GM23248 (cell line): ENCODE measurements at regions not wholly inside any gene's neighbourhood (a gene's known extent, or its start where the extent isn't known, plus 50 kb on each side); places are given as distances from the start of the nearest gene placed in this dataset.

ENCODE experiments used
- DNase-seq: peaks from one replicate; pipeline ENCODE4 v3.0.0-alpha.2; 2015
- H2AFZ ChIP-seq: fragments of 200-600 bp; sonication (generic); 2 replicates; pipeline ENCODE4 v1.6.1; 2016; ENCODE audit warnings: antibody characterized with exemption
- H3F3A ChIP-seq: fragments of 200-600 bp; sonication (generic); 2 replicates; pipeline ENCODE4 v1.6.1; 2016; ENCODE audit warnings: mild to moderate bottlenecking, antibody characterized with exemption, mixed run types; ENCODE audit not compliant: insufficient read depth
- H3K27ac ChIP-seq: fragments of 200-600 bp; sonication (generic); 2 replicates; pipeline ENCODE4 v1.5.1; 2016; ENCODE audit warnings: mild to moderate bottlenecking
- H3K27me3 ChIP-seq: fragments of 200-600 bp; sonication (generic); replicated peaks from 2 replicates; pipeline ENCODE4 v1.6.1; 2016; ENCODE audit warnings: mild to moderate bottlenecking; ENCODE audit not compliant: insufficient read depth
- H3K36me3 ChIP-seq: fragments of 200-600 bp; sonication (generic); 2 replicates; pipeline ENCODE4 v1.6.1; 2016; ENCODE audit warnings: low read depth, mild to moderate bottlenecking
- H3K4me1 ChIP-seq: fragments of 200-600 bp; sonication (generic); 2 replicates; pipeline ENCODE4 v1.6.1; 2016; ENCODE audit warnings: mild to moderate bottlenecking; ENCODE audit not compliant: insufficient read depth
- H3K4me2 ChIP-seq: fragments of 200-600 bp; sonication (generic); one replicate; pipeline ENCODE4 v1.6.1; 2016; ENCODE audit warnings: mild to moderate bottlenecking; ENCODE audit not compliant: unreplicated experiment
- H3K4me3 ChIP-seq: fragments of 200-600 bp; sonication (generic); 2 replicates; pipeline ENCODE4 v1.5.1; 2016; ENCODE audit warnings: mild to moderate bottlenecking
- H3K79me2 ChIP-seq: fragments of 200-600 bp; sonication (generic); 2 replicates; pipeline ENCODE4 v1.6.1; 2016; ENCODE audit warnings: mild to moderate bottlenecking; ENCODE audit not compliant: insufficient read depth
- H3K9ac ChIP-seq: fragments of 200-600 bp; sonication (generic); 2 replicates; pipeline ENCODE4 v1.6.1; 2016; ENCODE audit warnings: mild to moderate bottlenecking
- H3K9me2 ChIP-seq: fragments of 200-600 bp; sonication (generic); 2 replicates; pipeline ENCODE4 v1.6.1; 2016; ENCODE audit warnings: mixed run types, mild to moderate bottlenecking, moderate library complexity; ENCODE audit not compliant: insufficient read depth
- H3K9me3 ChIP-seq: fragments of 200-600 bp; sonication (generic); one replicate; pipeline ENCODE4 v1.6.1; 2017; ENCODE audit warnings: low read depth
- H4K20me1 ChIP-seq: fragments of 200-600 bp; sonication (generic); 2 replicates; pipeline ENCODE4 v1.6.0; 2016; ENCODE audit not compliant: insufficient read depth
- EZH2 ChIP-seq: fragments of 200-600 bp; sonication (generic); IDR thresholded peaks from 2 replicates; pipeline ENCODE4 v1.6.1; 2018; ENCODE audit warnings: antibody characterized with exemption, mild to moderate bottlenecking; ENCODE audit not compliant: insufficient read depth, poor library complexity, severe bottlenecking
- EZH2phosphoT487 ChIP-seq: fragments of 200-600 bp; sonication (generic); IDR thresholded peaks from 2 replicates; pipeline ENCODE4 v1.6.1; 2018; ENCODE audit warnings: antibody characterized with exemption, moderate library complexity, mild to moderate bottlenecking, low read depth; ENCODE audit not compliant: insufficient read depth
- WGBS, 2 experiments: methylation state at CpG; one replicate each; pipeline ENCODE4 v1.1.6; 2015 to 2017; ENCODE audit warnings: low lambda C conversion rate in 2 of 2, low coverage in 1 of 2; ENCODE audit errors: missing lambda C conversion rate in 2 of 2; 5-methylcytosine and 5-hydroxymethylcytosine counted together
- in situ Hi-C: fragments of 300-500 bp; cut with MboI; formaldehyde crosslinking; loops from 2 replicates; pipeline ENCODE4 v1.15.0; 2020

- H3K27me3 ChIP-seq: no peaks in the 10 kb centered on the region
- H3K79me2 ChIP-seq: no peaks in the 10 kb centered on the region
- WGBS, 2 experiments: 41 to 44% methylated on average over 2 of the region's 2 CpGs
- H2AFZ ChIP-seq: no peak overlapping the region
- no peak overlapping the region for H3K27ac ChIP-seq
- H3K9me3 ChIP-seq: no peaks in the 10 kb centered on the region
- no peaks in the 10 kb centered on the region for H3K4me1 ChIP-seq
- no peak for TF ChIP-seq EZH2
- no peaks in the 10 kb centered on the region for H3K36me3 ChIP-seq
- no peak overlapping the region for H3K4me3 ChIP-seq
- no peaks in the 10 kb centered on the region for H3F3A ChIP-seq
- no peak overlapping the region for H3K9ac ChIP-seq
- in situ Hi-C loops: no loop called here
- H3K9me2 ChIP-seq: no peaks in the 10 kb centered on the region
- H3K4me2 ChIP-seq: no peak overlapping the region
- no peaks in the 10 kb centered on the region for H4K20me1 ChIP-seq
- no peak for DNase-seq
Measured at GRCh38 chr7:19482628-19483027, 226.2 kb downstream of the POLR1F start.

DNA sequence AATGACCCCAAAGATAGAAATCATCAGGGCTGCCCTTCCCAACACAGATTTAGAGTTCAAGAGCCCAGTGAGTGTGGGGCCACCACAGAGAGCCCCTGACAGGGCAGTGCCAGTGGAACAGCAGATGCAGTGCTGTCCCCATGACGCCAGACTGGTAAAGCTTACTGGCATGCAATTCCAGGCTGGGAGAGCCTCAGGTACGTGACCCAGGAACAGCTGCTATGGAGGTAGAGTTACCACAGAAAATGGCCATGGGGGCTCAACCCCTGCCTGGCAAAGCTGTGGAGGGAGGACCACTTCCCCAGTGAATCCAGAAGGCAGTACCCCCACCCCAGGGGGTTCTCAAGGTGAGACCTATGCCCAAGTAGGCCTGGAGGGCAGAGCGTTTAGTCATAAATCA is 228.5 kb downstream of the POLR1F start:
- no peak for DNase-seq
- Histone ChIP-seq H3K4me3 (no peak overlapping the region), H3K27me3 (no peaks in the 10 kb centered on the region), H3K36me3 (no peaks in the 10 kb centered on the region), H4K20me1 (no peaks in the 10 kb centered on the region), H3F3A (no peaks in the 10 kb centered on the region), H3K79me2 (no peaks in the 10 kb centered on the region), H3K9ac (no peak overlapping the region), H3K27ac (no peak overlapping the region), H3K4me1 (no peaks in the 10 kb centered on the region), H3K9me3 (no peaks in the 10 kb centered on the region), H3K9me2 (no peaks in the 10 kb centered on the region), H2AFZ (no peak overlapping the region), H3K4me2 (no peak overlapping the region)
- in situ Hi-C loops: no loop called here
- WGBS, 2 experiments: 56 to 58% methylated on average over 3 of the region's 3 CpGs
- TF ChIP-seq EZH2phosphoT487 (no peak), EZH2 (no peak)

DNA sequence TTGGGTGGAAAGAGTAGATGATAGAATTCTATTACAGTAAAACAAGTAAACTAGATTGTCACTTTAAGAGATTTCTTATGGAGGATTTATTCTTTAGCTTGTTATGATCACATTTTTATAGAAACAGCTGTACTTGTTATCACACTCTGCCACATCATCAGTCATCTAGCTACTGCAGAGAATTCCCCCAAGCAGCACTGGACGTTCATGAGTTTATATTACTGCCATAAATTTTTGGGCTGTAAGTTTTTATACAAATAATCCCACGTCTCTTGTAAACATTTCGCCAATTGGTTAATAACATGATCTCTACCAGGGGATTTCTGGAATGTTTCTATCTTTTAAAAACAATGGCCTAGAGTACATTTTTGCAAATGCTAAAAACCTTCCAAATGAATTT is 238.8 kb downstream of the POLR1F start:
- Histone ChIP-seq H3K79me2 (no peaks in the 10 kb centered on the region), H3K9me2 (no peaks in the 10 kb centered on the region), H3K4me2 (no peak overlapping the region), H3K27ac (no peak overlapping the region), H3K9me3 (no peaks in the 10 kb centered on the region), H2AFZ (no peak overlapping the region), H3K27me3 (no peaks in the 10 kb centered on the region), H4K20me1 (no peaks in the 10 kb centered on the region), H3K36me3 (no peaks in the 10 kb centered on the region), H3K4me1 (no peaks in the 10 kb centered on the region), H3K4me3 (no peak overlapping the region), H3F3A (no peaks in the 10 kb centered on the region), H3K9ac (no peak overlapping the region)
- in situ Hi-C loops: no loop called here
- TF ChIP-seq EZH2phosphoT487 (no peak), EZH2 (no peak)
- 52 to 54% methylated on average over 3 of the region's 3 CpGs for WGBS, 2 experiments
- no peak for DNase-seq

DNA sequence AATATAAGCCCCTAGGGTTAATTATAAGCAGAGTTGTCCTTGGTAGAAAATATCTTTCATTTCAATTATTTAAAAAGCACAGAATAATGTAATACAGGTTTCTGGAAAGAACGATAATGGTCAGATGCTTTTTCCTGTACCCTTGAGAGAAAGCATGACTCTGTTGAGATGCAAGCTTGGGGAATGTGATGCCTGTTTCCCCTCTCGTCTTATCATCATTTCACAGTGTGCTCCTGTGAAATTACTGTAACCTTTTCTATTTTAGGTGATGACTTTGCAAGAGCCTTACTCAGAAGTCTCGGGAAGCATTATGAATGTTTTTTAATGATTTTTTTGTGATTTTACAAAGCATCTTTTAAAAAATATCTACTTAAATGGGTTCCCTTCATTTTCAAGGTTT is 243.0 kb downstream of the POLR1F start:
- Histone ChIP-seq H3K9me2 (no peaks in the 10 kb centered on the region), H3K4me3 (no peak overlapping the region), H2AFZ (no peak overlapping the region), H3K27ac (no peak overlapping the region), H3K79me2 (no peaks in the 10 kb centered on the region), H3K9me3 (no peaks in the 10 kb centered on the region), H3K36me3 (no peaks in the 10 kb centered on the region), H4K20me1 (no peaks in the 10 kb centered on the region), H3K27me3 (no peaks in the 10 kb centered on the region), H3K4me2 (no peak overlapping the region), H3K4me1 (no peaks in the 10 kb centered on the region), H3F3A (no peaks in the 10 kb centered on the region), H3K9ac (no peak overlapping the region)
- TF ChIP-seq EZH2phosphoT487 (no peak), EZH2 (no peak)
- 49 to 51% methylated on average over 3 of the region's 3 CpGs for WGBS, 2 experiments
- no peak for DNase-seq
- in situ Hi-C loops: no loop called here

- no peak overlapping the region for H3K4me3 ChIP-seq
- no peak overlapping the region for H2AFZ ChIP-seq
- no peaks in the 10 kb centered on the region for H4K20me1 ChIP-seq
- no peak overlapping the region for H3K27ac ChIP-seq
- H3K4me2 ChIP-seq: no peak overlapping the region
- 87 to 90% methylated on average over 4 of the region's 4 CpGs for WGBS, 2 experiments
- H3K9me2 ChIP-seq: no peaks in the 10 kb centered on the region
- no peaks in the 10 kb centered on the region for H3K9me3 ChIP-seq
- H3K36me3 ChIP-seq: no peaks in the 10 kb centered on the region
- no peaks in the 10 kb centered on the region for H3K79me2 ChIP-seq
- DNase-seq: no peak
- in situ Hi-C loops: no loop called here
- no peaks in the 10 kb centered on the region for H3F3A ChIP-seq
- TF ChIP-seq EZH2phosphoT487: no peak
- TF ChIP-seq EZH2: no peak
- no peaks in the 10 kb centered on the region for H3K4me1 ChIP-seq
- H3K9ac ChIP-seq: no peak overlapping the region
- H3K27me3 ChIP-seq: no peaks in the 10 kb centered on the region
Measured at GRCh38 chr7:19464751-19465150, 244.1 kb downstream of the POLR1F start.
